ENCODE measurements at regions not wholly inside any gene's neighbourhood (a gene's known extent, or its start where the extent isn't known, plus 50 kb on each side); places are given as distances from the start of the nearest gene placed in this dataset.

DNA sequence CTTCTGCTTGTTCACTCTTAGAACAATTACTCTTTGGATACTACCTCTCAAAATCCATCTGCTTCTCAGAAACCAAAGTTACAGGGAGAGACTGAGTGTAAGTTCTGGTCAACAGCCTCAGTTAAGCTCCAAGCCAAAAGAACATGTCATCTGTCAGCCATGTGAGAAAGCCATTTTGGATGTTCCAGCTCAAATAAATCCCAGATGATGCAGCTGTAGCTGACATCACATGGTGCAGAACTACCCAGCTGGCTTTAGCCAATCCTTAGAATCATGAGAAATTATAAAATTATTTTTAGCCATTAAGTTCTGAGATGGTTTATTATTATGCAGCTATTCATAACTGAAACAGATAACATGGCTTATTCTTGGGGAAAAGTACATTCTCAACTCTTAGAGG is 696.0 kb downstream of the ZNF385D start:
- peak; percentile 22 for DNase-seq (ENCODE audit: extremely low read depth, low read depth)
- H3K4me3 ChIP-seq (replicated peaks; ENCODE audit: low read depth, low read length): no peak overlapping the region
- TF ChIP-seq CTCF (IDR thresholded peaks at IDR 0.05; ENCODE audit: low read depth, low read length, missing control alignments): no peak

DNA sequence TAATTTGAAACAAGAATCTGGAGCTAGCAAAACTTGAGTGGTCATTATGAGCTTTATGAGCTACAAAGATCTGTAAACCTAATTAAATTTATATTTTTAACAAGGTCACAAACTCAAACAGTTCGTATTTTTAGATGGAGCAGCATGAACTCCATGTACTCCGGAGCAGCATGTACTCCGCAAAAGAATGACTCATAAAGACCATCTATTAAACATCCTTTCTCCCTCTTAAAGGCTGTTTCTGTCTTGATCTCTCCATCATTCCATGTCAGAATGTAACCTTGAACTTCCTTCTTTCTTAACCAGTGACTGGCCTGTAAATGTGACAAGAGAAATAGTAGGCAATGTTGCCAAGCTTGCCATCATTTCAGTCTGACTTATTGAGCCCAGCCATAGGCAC is 696.9 kb downstream of the ZNF385D start:
- no peak for DNase-seq (ENCODE audit: extremely low read depth, low read depth)
- H3K4me3 ChIP-seq (replicated peaks; ENCODE audit: low read depth, low read length): no peak overlapping the region
- no peak for TF ChIP-seq CTCF (IDR thresholded peaks at IDR 0.05; ENCODE audit: low read depth, low read length, missing control alignments)

DNA sequence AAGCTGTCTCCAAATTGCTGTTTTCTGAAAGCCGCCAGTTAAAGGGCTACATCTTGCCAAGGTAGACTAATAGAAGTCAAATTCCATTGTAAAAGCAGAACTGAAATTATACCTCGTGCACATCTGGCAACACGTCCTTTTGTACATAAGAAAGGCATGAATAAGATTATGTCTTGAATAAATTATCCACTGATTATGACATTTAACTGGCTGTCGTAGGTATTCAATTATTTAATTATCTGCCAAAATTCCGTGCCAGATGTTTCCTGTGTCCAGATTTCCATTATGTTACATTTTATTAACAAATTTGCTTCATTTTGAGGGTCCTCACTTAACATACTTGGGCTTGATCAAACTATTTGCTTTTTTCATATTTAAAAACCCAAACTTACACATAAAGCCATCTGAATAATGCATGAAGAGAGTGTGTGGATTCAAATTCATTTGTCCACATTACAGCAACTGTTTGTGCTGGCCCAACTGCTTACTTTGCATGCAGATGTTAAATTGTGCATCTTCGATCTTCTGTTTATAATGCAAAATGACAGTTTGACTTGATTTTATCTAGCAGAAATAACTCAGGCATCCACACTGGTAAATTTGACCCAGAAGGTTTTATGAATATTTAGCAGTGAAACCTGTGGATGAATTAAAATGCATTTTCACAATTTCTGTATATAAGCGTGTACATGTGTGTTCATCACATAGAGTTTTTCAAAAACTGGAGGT is 701.5 kb downstream of the ZNF385D start:
- DNase-seq (ENCODE audit: extremely low read depth, low read depth): no peak
- TF ChIP-seq CTCF (IDR thresholded peaks at IDR 0.05; ENCODE audit: low read depth, low read length, missing control alignments): no peak
- H3K4me3 ChIP-seq (replicated peaks; ENCODE audit: low read depth, low read length): no peak overlapping the region

DNA sequence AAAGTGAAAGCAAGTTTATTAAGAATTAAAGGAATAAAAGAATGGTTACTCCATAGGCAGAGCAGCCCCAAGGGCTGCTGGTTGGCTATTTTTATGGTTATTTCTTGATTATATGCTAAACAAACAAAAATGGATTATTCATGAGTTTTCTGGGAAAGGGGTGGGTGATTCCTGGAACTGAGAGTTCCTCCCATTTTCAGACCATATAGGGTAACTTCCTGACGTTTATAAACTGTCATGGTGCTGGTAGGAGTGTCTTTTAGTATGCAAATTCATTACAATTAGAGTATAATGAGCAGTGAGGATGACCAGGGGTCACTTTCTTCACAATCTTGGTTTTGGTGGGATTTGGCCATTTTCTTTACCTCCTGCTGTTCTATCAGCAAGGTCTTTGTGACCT is 707.9 kb downstream of the ZNF385D start:
- DNase-seq (ENCODE audit: extremely low read depth, low read depth): no peak
- TF ChIP-seq CTCF (IDR thresholded peaks at IDR 0.05; ENCODE audit: low read depth, low read length, missing control alignments): no peak
- no peak overlapping the region for H3K4me3 ChIP-seq (replicated peaks; ENCODE audit: low read depth, low read length)

DNA sequence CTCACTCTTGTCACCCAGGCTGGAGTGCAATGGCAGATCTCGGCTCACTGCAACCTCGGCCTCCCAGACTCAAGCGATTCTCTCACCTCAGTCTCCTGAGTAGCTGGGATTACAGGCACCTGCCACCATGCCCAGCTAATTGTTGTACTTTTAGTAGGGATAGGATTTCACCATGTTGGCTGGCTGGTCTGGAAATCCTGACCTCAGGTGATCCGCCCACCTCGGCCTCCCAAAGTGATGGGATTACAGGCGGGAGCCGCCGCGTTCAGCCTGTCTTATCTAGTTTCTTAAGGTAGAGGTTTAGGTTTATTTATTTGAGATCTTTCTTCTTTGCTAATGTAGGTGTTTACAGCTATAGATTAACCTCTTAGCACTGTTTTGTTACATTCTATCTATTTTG is 708.8 kb downstream of the ZNF385D start:
- TF ChIP-seq CTCF (IDR thresholded peaks at IDR 0.05; ENCODE audit: low read depth, low read length, missing control alignments): no peak
- H3K4me3 ChIP-seq (replicated peaks; ENCODE audit: low read depth, low read length): no peak overlapping the region

DNA sequence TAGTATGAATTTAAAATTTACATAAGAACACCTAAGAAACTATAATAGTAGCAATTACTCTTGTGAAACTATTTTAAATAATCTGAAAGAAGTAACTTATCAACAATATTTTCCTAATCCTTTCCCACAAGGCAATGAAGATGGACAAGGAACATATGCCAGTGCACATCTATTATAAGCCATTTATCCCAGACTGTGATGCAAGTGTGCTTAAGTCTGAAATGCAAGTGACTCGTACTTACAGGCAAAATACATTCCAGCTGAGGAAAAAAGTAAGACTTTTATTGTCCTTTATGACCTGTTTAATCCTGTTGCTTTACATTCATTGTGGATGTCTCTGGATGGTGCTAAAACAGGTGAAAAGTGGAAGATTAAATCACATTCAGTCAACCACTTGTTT is 709.4 kb downstream of the ZNF385D start:
- no peak overlapping the region for H3K4me3 ChIP-seq (replicated peaks; ENCODE audit: low read depth, low read length)
- DNase-seq (ENCODE audit: extremely low read depth, low read depth): no peak
- no peak for TF ChIP-seq CTCF (IDR thresholded peaks at IDR 0.05; ENCODE audit: low read depth, low read length, missing control alignments)

More for the DNA sequence above, 708.8 kb downstream of the ZNF385D start:
- DNase-seq (ENCODE audit: extremely low read depth, low read depth): no peak

- TF ChIP-seq CTCF (IDR thresholded peaks at IDR 0.05; ENCODE audit: low read depth, low read length, missing control alignments): no peak
These were observed 714.1 kb downstream of the ZNF385D start for GRCh38 chr3:21036888-21037287.

More at GRCh38 chr3:21036888-21037287, 714.1 kb downstream of the ZNF385D start:
- no peak for DNase-seq (ENCODE audit: extremely low read depth, low read depth)
- H3K4me3 ChIP-seq (replicated peaks; ENCODE audit: low read depth, low read length): no peak overlapping the region

Data from HFF-Myc (cell line).